Neuron (in vitro differentiated cells): ENCODE measurements at regions not wholly inside any gene's neighbourhood (a gene's known extent, or its start where the extent isn't known, plus 50 kb on each side); places are given as distances from the start of the nearest gene placed in this dataset.
"Not testable (repeated sequence)": the region's sequence is repeated elsewhere in the genome, so short reads cannot be mapped to it uniquely, and the experiment has no call there.

ENCODE experiments used
- H2AFZ ChIP-seq: one replicate; pipeline ENCODE4 v1.6.1; 2013; ENCODE audit warnings: low read depth, mild to moderate bottlenecking, inconsistent platforms, low read length, moderate library complexity
- H3K27me3 ChIP-seq: one replicate; pipeline ENCODE4 v1.6.1; 2013; ENCODE audit warnings: low read length; ENCODE audit not compliant: insufficient read depth
- H3K36me3 ChIP-seq: one replicate; pipeline ENCODE4 v1.6.1; 2013; ENCODE audit warnings: low read length; ENCODE audit not compliant: insufficient read depth
- H3K4me1 ChIP-seq: one replicate; pipeline ENCODE4 v1.6.1; 2013; ENCODE audit warnings: low read length; ENCODE audit not compliant: insufficient read depth
- H3K4me3 ChIP-seq: 2 replicates; pipeline ENCODE4 v1.5.1; 2013; ENCODE audit warnings: mild to moderate bottlenecking, low read length, moderate library complexity
- H3K9me3 ChIP-seq: one replicate; pipeline ENCODE4 v1.6.1; 2013; ENCODE audit warnings: low read length

DNA sequence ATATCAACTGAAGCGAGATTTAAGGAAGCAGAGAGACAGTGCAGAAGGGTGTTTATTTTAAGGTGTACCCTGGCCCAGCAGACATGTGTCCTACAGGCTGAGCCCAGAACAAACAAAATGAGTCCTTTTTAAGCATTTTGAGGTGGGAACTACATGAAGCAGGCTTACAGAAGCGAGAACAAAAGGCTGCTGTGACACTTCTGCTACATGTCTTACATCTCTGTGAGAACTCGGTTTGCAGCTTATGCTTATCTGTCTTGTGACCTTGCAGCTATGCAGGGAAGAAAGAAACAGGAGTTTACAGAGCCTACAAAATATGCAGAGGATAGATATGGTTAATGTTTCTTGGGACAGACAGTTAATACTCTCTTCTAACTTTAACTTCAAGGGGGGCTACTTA, 295.9 kb downstream of the CEMIP2 start:
- no peak overlapping the region for H2AFZ ChIP-seq
- no peaks in the 10 kb centered on the region for H3K36me3 ChIP-seq
- H3K9me3 ChIP-seq, result no peaks in the 10 kb centered on the region
- H3K4me1 ChIP-seq, result no peaks in the 10 kb centered on the region
- no peak overlapping the region for H3K4me3 ChIP-seq
- no peaks in the 10 kb centered on the region for H3K27me3 ChIP-seq

- no peaks in the 10 kb centered on the region for H3K4me1 ChIP-seq
- no peak overlapping the region for H2AFZ ChIP-seq
- H3K4me3 ChIP-seq, result no peak overlapping the region
- H3K36me3 ChIP-seq, result no peaks in the 10 kb centered on the region
- no peaks in the 10 kb centered on the region for H3K9me3 ChIP-seq
- H3K27me3 ChIP-seq, result no peaks in the 10 kb centered on the region
These were observed 302.9 kb downstream of the CEMIP2 start for GRCh38 chr9:71465392-71465791.

DNA sequence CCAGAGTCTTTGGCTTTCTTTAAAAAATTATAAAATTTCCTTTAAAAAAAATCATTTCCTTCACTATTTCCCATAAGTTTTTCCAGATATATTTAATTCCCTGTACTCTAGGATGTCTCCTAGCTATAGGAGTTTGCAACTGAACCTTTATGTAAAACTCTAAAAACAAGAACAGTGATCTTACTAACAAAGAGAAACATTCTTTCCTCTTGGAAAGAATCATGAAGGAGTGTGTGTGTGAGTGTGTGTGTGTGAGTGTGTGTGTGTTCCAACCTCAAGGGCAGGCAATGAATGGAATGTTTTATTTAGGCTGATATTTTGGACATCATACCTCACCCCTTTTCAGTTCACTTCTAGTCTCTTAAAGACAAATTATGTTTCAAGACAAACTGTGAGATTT, 309.2 kb downstream of the CEMIP2 start:
- H3K36me3 ChIP-seq, result no peaks in the 10 kb centered on the region
- no peak overlapping the region for H2AFZ ChIP-seq
- no peaks in the 10 kb centered on the region for H3K9me3 ChIP-seq
- H3K4me1 ChIP-seq, result peaks cover 25% of the 10 kb centered on the region
- no peaks in the 10 kb centered on the region for H3K27me3 ChIP-seq
- H3K4me3 ChIP-seq, result no peak overlapping the region

- H3K4me3 ChIP-seq, result peak overlapping the region; percentile 49
- peaks cover 25% of the 10 kb centered on the region for H3K4me1 ChIP-seq
- H3K27me3 ChIP-seq, result no peaks in the 10 kb centered on the region
- no peaks in the 10 kb centered on the region for H3K36me3 ChIP-seq
- H3K9me3 ChIP-seq, result no peaks in the 10 kb centered on the region
- peak overlapping the region; percentile 73 for H2AFZ ChIP-seq
These were observed 321.6 kb downstream of the CEMIP2 start for GRCh38 chr9:71446473-71447411.

- Histone ChIP-seq H3K36me3 (no peaks in the 10 kb centered on the region), H3K9me3 (no peaks in the 10 kb centered on the region), H3K27me3 (no peaks in the 10 kb centered on the region), H2AFZ (peak overlapping the region; percentile 73), H3K4me3 (peak overlapping the region; percentile 49), H3K4me1 (peaks cover 25% of the 10 kb centered on the region)
These were observed 322.2 kb downstream of the CEMIP2 start for GRCh38 chr9:71446106-71446472.

DNA sequence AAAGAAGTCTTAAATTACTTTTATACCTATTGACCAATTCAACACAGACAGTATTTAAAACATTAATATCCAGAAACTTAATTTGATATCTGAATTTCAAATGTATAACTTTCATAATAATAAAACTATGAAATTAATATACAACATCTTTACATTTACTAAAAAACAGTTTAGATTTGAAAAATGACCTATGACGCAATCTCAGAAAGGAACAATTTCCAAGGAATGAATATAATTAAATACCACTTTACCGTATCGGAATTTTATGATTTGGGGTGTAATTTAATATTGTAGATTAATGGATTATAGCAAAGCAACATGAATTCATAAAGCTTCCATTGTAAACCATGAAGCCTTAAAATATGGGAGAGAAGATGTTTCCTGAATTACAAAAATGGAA, 321.5 kb upstream of the TRPM3 start:
- H3K27me3 ChIP-seq, result no peaks in the 10 kb centered on the region
- no peak overlapping the region for H2AFZ ChIP-seq
- H3K4me3 ChIP-seq, result no peak overlapping the region
- H3K9me3 ChIP-seq, result no peaks in the 10 kb centered on the region
- no peaks in the 10 kb centered on the region for H3K36me3 ChIP-seq
- peaks cover 20% of the 10 kb centered on the region for H3K4me1 ChIP-seq

- H3K27me3 ChIP-seq, result no peaks in the 10 kb centered on the region
- peaks cover 11% of the 10 kb centered on the region for H3K4me1 ChIP-seq
These were observed 319.8 kb upstream of the TRPM3 start for GRCh38 chr9:71441266-71441665.

DNA sequence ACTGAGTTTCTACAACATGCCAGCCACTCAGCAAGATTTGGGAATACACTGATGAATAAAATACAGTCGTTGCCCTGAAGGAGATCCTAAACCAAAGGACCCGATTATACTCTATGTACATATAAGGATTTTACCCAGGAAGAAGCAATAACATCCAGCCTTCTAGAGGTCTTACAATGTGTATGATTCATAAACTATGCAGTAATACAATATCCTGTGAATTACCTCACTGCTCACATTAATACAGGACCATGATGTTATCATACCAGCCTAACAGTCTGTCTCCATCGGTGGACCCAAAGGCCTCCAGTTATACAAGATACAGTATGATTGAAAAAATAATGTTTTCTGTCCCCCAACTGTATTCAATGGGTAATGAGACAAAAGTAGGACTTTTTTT, 310.5 kb upstream of the TRPM3 start:
- no peaks in the 10 kb centered on the region for H3K36me3 ChIP-seq
- no peak overlapping the region for H3K4me3 ChIP-seq
- H2AFZ ChIP-seq, result no peak overlapping the region
- H3K27me3 ChIP-seq, result no peaks in the 10 kb centered on the region
- H3K4me1 ChIP-seq, result no peaks in the 10 kb centered on the region
- H3K9me3 ChIP-seq, result no peaks in the 10 kb centered on the region

More at GRCh38 chr9:71441266-71441665, 319.8 kb upstream of the TRPM3 start:
- Histone ChIP-seq H2AFZ (no peak overlapping the region), H3K9me3 (no peaks in the 10 kb centered on the region), H3K36me3 (no peaks in the 10 kb centered on the region), H3K4me3 (no peak overlapping the region)

DNA sequence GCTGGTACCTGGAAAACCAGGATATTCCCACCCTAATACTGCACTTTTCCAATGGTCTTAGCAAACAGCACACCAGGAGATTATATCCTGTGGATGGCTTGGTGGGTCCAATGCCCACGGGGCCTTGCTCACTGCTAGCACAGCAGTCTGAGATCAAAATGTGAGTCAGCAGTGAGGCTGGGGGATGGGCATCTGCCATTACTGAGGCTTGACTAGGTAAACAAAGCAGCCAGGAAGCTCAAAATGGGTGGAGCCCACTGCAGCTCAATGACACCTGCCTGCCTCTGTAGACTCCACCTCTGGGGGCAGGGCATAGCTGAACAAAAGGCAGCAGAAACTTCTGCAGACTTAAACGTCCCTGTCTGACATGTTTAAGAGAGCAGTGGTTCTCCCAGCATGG, 285.9 kb upstream of the TRPM3 start:
- H3K27me3 ChIP-seq, H2AFZ ChIP-seq, H3K4me1 ChIP-seq, H3K36me3 ChIP-seq, H3K9me3 ChIP-seq, H3K4me3 ChIP-seq: not testable (repeated sequence)

DNA sequence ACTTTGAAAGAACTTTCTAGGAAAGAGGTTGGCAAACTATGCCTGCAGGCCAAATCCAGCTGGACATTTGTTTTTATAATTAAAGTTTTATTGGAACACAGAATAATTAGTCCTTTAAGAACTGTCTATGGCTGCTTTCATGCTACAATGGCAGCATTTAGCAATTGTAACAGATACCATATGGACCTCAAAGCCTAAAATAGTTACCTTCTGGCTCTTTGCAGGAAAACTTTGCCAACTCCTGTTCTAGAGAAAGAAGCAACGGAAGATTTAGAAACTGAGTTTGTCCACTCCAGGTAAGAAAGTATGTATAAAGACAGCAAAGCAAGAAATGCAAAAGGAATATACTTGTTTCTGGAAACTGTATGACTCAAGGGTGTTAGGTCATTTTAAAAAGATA, 281.7 kb upstream of the TRPM3 start:
- H3K4me1 ChIP-seq, result no peaks in the 10 kb centered on the region

GRCh38 chr9:71393005-71393404, 271.6 kb upstream of the TRPM3 start:
- Histone ChIP-seq H3K4me3 (no peak overlapping the region), H3K36me3 (no peaks in the 10 kb centered on the region), H3K27me3 (no peaks in the 10 kb centered on the region), H3K4me1 (peaks cover 29% of the 10 kb centered on the region), H2AFZ (peak overlapping the region; percentile 16), H3K9me3 (no peaks in the 10 kb centered on the region)

More for the DNA sequence above, 281.7 kb upstream of the TRPM3 start:
- Histone ChIP-seq H3K36me3 (no peaks in the 10 kb centered on the region), H3K9me3 (peaks cover 2% of the 10 kb centered on the region), H2AFZ (no peak overlapping the region), H3K27me3 (no peaks in the 10 kb centered on the region), H3K4me3 (no peak overlapping the region)

DNA sequence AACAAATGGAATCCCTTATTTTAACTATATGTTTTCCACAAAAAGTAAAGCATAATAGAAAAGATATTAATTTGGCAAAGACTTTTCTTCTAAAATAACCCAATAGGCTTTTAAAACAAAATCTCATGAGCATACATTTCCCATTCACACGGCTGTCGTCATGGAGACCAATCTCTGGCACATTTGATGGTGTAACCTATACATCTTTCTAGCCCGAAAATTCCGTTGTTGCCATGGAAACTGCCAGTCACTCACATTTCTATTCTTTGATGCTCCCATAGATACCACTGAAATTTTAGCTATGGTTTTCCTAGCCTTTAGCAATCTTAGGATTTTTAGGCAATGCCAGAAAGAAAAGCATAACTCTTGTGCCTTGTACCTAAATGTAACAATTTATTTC, 262.9 kb upstream of the TRPM3 start:
- H3K36me3 ChIP-seq, result no peaks in the 10 kb centered on the region
- H2AFZ ChIP-seq, result no peak overlapping the region
- no peaks in the 10 kb centered on the region for H3K27me3 ChIP-seq
- peaks cover 34% of the 10 kb centered on the region for H3K4me1 ChIP-seq
- no peaks in the 10 kb centered on the region for H3K9me3 ChIP-seq
- H3K4me3 ChIP-seq, result no peak overlapping the region

- H3K27me3 ChIP-seq, result no peaks in the 10 kb centered on the region
- peaks cover 34% of the 10 kb centered on the region for H3K4me1 ChIP-seq
- no peak overlapping the region for H3K4me3 ChIP-seq
- no peaks in the 10 kb centered on the region for H3K36me3 ChIP-seq
- H2AFZ ChIP-seq, result peak overlapping the region; percentile 80
- H3K9me3 ChIP-seq, result no peaks in the 10 kb centered on the region
These were observed 262.0 kb upstream of the TRPM3 start for GRCh38 chr9:71383308-71383940.
